ENCODE measurements at regions not wholly inside any gene's neighbourhood (a gene's known extent, or its start where the extent isn't known, plus 50 kb on each side); places are given as distances from the start of the nearest gene placed in this dataset.

- Mint-ChIP-seq H3K27me3 (ENCODE audit: low read depth, unreplicated experiment) (no peaks in the 10 kb centered on the region), H3K27ac (ENCODE audit: unreplicated experiment) (no peak overlapping the region), H3K9me3 (ENCODE audit: unreplicated experiment) (no peaks in the 10 kb centered on the region), H3K4me1 (ENCODE audit: low read depth, unreplicated experiment) (no peaks in the 10 kb centered on the region), H3K36me3 (ENCODE audit: low read depth, unreplicated experiment) (no peaks in the 10 kb centered on the region), H3K4me3 (ENCODE audit: unreplicated experiment) (no peak overlapping the region)
- Histone ChIP-seq H3K27me3 (ENCODE audit: insufficient read depth, low read length) (no peaks in the 10 kb centered on the region), H3K4me3 (ENCODE audit: insufficient read depth, low read depth, low read length) (no peak overlapping the region), H3K4me2 (ENCODE audit: low read length) (no peak overlapping the region), H3K36me3 (ENCODE audit: insufficient read depth, low read length) (no peaks in the 10 kb centered on the region), H3K4me1 (ENCODE audit: insufficient read depth, low read length) (no peaks in the 10 kb centered on the region), H3K9me3 (ENCODE audit: insufficient read depth, low read depth, low read length) (no peaks in the 10 kb centered on the region), H2AFZ (ENCODE audit: low read depth, low read length) (no peak overlapping the region), H3K9ac (ENCODE audit: low read length) (no peak overlapping the region), H3K79me2 (ENCODE audit: insufficient read depth, low read length) (no peaks in the 10 kb centered on the region), H4K20me1 (ENCODE audit: insufficient read depth, low read length) (no peaks in the 10 kb centered on the region), H3K27ac (ENCODE audit: low read depth, low read length) (no peak overlapping the region)
- TF ChIP-seq EZH2 (IDR thresholded peaks at IDR 0.05; ENCODE audit: insufficient read depth, low read length), result no peak
- TF ChIP-seq CTCF (IDR thresholded peaks at IDR 0.05; ENCODE audit: insufficient read depth, low read depth, low read length), result no peak
- FAIRE-seq (no peak), DNase-seq (ENCODE audit: low read depth) (peak; percentile 69)
Observed at GRCh38 chr2:145484448-145485097, 964.7 kb upstream of the ZEB2 start.

- H3K4me2 ChIP-seq (ENCODE audit: low read length), result no peak overlapping the region
- DNase-seq (ENCODE audit: low read depth) (no peak), FAIRE-seq (no peak)
- no peak overlapping the region for H3K9ac ChIP-seq (ENCODE audit: low read length)
- TF ChIP-seq CTCF (IDR thresholded peaks at IDR 0.05; ENCODE audit: insufficient read depth, low read depth, low read length), result no peak
- no peak for TF ChIP-seq EZH2 (IDR thresholded peaks at IDR 0.05; ENCODE audit: insufficient read depth, low read length)
- H2AFZ ChIP-seq (ENCODE audit: low read depth, low read length), result no peak overlapping the region
- H3K27ac Mint-ChIP-seq (ENCODE audit: unreplicated experiment), result no peak overlapping the region
- H3K79me2 ChIP-seq (ENCODE audit: insufficient read depth, low read length), result no peaks in the 10 kb centered on the region
- H4K20me1 ChIP-seq (ENCODE audit: insufficient read depth, low read length), result no peaks in the 10 kb centered on the region
- no peak overlapping the region for H3K4me3 Mint-ChIP-seq (ENCODE audit: unreplicated experiment)
- H3K36me3 Mint-ChIP-seq (ENCODE audit: low read depth, unreplicated experiment), result no peaks in the 10 kb centered on the region
- H3K9me3 Mint-ChIP-seq (ENCODE audit: unreplicated experiment), result no peaks in the 10 kb centered on the region
- H3K36me3 ChIP-seq (ENCODE audit: insufficient read depth, low read length), result no peaks in the 10 kb centered on the region
- H3K4me3 ChIP-seq (ENCODE audit: insufficient read depth, low read depth, low read length), result no peak overlapping the region
- no peaks in the 10 kb centered on the region for H3K4me1 ChIP-seq (ENCODE audit: insufficient read depth, low read length)
- H3K9me3 ChIP-seq (ENCODE audit: insufficient read depth, low read depth, low read length), result no peaks in the 10 kb centered on the region
- H3K27me3 ChIP-seq (ENCODE audit: insufficient read depth, low read length), result no peaks in the 10 kb centered on the region
- no peak overlapping the region for H3K27ac ChIP-seq (ENCODE audit: low read depth, low read length)
- no peaks in the 10 kb centered on the region for H3K4me1 Mint-ChIP-seq (ENCODE audit: low read depth, unreplicated experiment)
- no peaks in the 10 kb centered on the region for H3K27me3 Mint-ChIP-seq (ENCODE audit: low read depth, unreplicated experiment)
Observed at GRCh38 chr2:145483854-145484253, 963.9 kb upstream of the ZEB2 start.

- Histone ChIP-seq H4K20me1 (ENCODE audit: insufficient read depth, low read length) (no peaks in the 10 kb centered on the region), H3K9ac (ENCODE audit: low read length) (no peak overlapping the region), H3K9me3 (ENCODE audit: insufficient read depth, low read depth, low read length) (no peaks in the 10 kb centered on the region), H3K27ac (ENCODE audit: low read depth, low read length) (no peak overlapping the region), H3K27me3 (ENCODE audit: insufficient read depth, low read length) (no peaks in the 10 kb centered on the region), H3K4me2 (ENCODE audit: low read length) (no peak overlapping the region), H3K36me3 (ENCODE audit: insufficient read depth, low read length) (no peaks in the 10 kb centered on the region), H3K4me1 (ENCODE audit: insufficient read depth, low read length) (no peaks in the 10 kb centered on the region), H2AFZ (ENCODE audit: low read depth, low read length) (no peak overlapping the region), H3K79me2 (ENCODE audit: insufficient read depth, low read length) (no peaks in the 10 kb centered on the region), H3K4me3 (ENCODE audit: insufficient read depth, low read depth, low read length) (no peak overlapping the region)
- no peaks in the 10 kb centered on the region for H3K9me3 Mint-ChIP-seq (ENCODE audit: unreplicated experiment)
- H3K4me1 Mint-ChIP-seq (ENCODE audit: low read depth, unreplicated experiment), result no peaks in the 10 kb centered on the region
- H3K4me3 Mint-ChIP-seq (ENCODE audit: unreplicated experiment), result no peak overlapping the region
- no peak for DNase-seq (ENCODE audit: low read depth)
- H3K27ac Mint-ChIP-seq (ENCODE audit: unreplicated experiment), result no peak overlapping the region
- no peaks in the 10 kb centered on the region for H3K27me3 Mint-ChIP-seq (ENCODE audit: low read depth, unreplicated experiment)
- TF ChIP-seq CTCF (IDR thresholded peaks at IDR 0.05; ENCODE audit: insufficient read depth, low read depth, low read length) (no peak), EZH2 (IDR thresholded peaks at IDR 0.05; ENCODE audit: insufficient read depth, low read length) (no peak)
- peaks cover 2% of the 10 kb centered on the region for H3K36me3 Mint-ChIP-seq (ENCODE audit: low read depth, unreplicated experiment)
- FAIRE-seq, result no peak
Observed at GRCh38 chr2:145481334-145481922, 961.5 kb upstream of the ZEB2 start.

Data from astrocyte (in vitro differentiated cells and primary cell).